CD14-positive monocyte (primary cell): ENCODE measurements at regions not wholly inside any gene's neighbourhood (a gene's known extent, or its start where the extent isn't known, plus 50 kb on each side); places are given as distances from the start of the nearest gene placed in this dataset.
A peak's percentile ranks its signal among the peaks of the same experiment; 100 is the strongest.

Experiments
- DNase-seq, 3 donors: peaks; one replicate each; pipeline ENCODE4 v3.0.0-alpha.2; 2011 to 2022
- H2AFZ ChIP-seq: 2 replicates; pipeline ENCODE4 v1.6.0; 2012; ENCODE audit warnings: mild to moderate bottlenecking, low read depth, low read length, inconsistent platforms; ENCODE audit not compliant: insufficient read depth, poor library complexity, severe bottlenecking
- H3K27ac ChIP-seq, 2 donors: 1 replicate in 1 of 2; 2 replicates in 1 of 2; pipeline ENCODE4 v1.5.1; 2012 to 2013; ENCODE audit warnings: low read length in 2 of 2, control low read depth in 1 of 2, inconsistent platforms in 1 of 2, low read depth in 1 of 2, mild to moderate bottlenecking in 1 of 2
- H3K27me3 ChIP-seq, 2 donors: one replicate each; pipeline versions ENCODE4 v1.6.0 to v1.6.1; 2011 to 2013; ENCODE audit warnings: low read length in 2 of 2; ENCODE audit not compliant: control insufficient read depth in 2 of 2, insufficient read depth in 2 of 2
- H3K36me3 ChIP-seq, 2 donors: replicated peaks in 1 of 2; 1 replicate in 1 of 2; 2 replicates in 1 of 2; pipeline versions ENCODE4 v1.5.1 to v1.6.1; 2012 to 2013; ENCODE audit warnings: low read length in 2 of 2, control low read depth in 1 of 2, inconsistent platforms in 1 of 2, mild to moderate bottlenecking in 1 of 2; ENCODE audit not compliant: insufficient read depth in 2 of 2, control insufficient read depth in 1 of 2
- H3K4me1 ChIP-seq, 2 donors: 1 replicate in 1 of 2; 2 replicates in 1 of 2; pipeline versions ENCODE4 v1.5.1 to v1.6.1; 2012 to 2013; ENCODE audit warnings: low read length in 2 of 2, control low read depth in 1 of 2, inconsistent platforms in 1 of 2, mild to moderate bottlenecking in 1 of 2, moderate library complexity in 1 of 2; ENCODE audit not compliant: insufficient read depth in 2 of 2, control insufficient read depth in 1 of 2
- H3K4me2 ChIP-seq: replicated peaks from 2 replicates; pipeline ENCODE3; 2012; ENCODE audit warnings: low read length, moderate library complexity, mild to moderate bottlenecking; ENCODE audit not compliant: poor library complexity, severe bottlenecking; ENCODE audit errors: extremely low read depth
- H3K4me3 ChIP-seq, 3 experiments: fragments of 200-600 bp in 1 of 3; sonication (generic) in 1 of 3; replicated peaks in 1 of 3; 1 replicate in 2 of 3; 2 replicates in 1 of 3; pipeline ENCODE4 v1.5.1; 2011 to 2013; ENCODE audit warnings: low read length in 3 of 3, mild to moderate bottlenecking in 3 of 3, control low read depth in 2 of 3, low read depth in 2 of 3, inconsistent platforms in 1 of 3, moderate library complexity in 1 of 3
- H3K79me2 ChIP-seq: 2 replicates; pipeline ENCODE4 v1.6.0; 2012; ENCODE audit warnings: mild to moderate bottlenecking, control low read depth, inconsistent platforms, low read length, moderate library complexity; ENCODE audit not compliant: insufficient read depth
- H3K9ac ChIP-seq: 2 replicates; pipeline ENCODE4 v1.6.0; 2017; ENCODE audit warnings: low read length, mild to moderate bottlenecking; ENCODE audit not compliant: insufficient read depth, poor library complexity, severe bottlenecking
- H3K9me3 ChIP-seq, 2 donors: replicated peaks in 1 of 2; 1 replicate in 1 of 2; 2 replicates in 1 of 2; pipeline versions ENCODE4 v1.5.1 to v1.6.1; 2012 to 2013; ENCODE audit warnings: low read length in 2 of 2, control low read depth in 1 of 2; ENCODE audit not compliant: control insufficient read depth in 1 of 2, insufficient read depth in 1 of 2
- H4K20me1 ChIP-seq: 2 replicates; pipeline ENCODE4 v1.6.0; 2012; ENCODE audit warnings: mild to moderate bottlenecking, low read length, control low read depth, moderate library complexity; ENCODE audit not compliant: insufficient read depth
- H3K27ac Mint-ChIP-seq, 7 donors: one replicate each; pipeline ENCODE4 v1.8.0; 2020; ENCODE audit warnings: mild to moderate bottlenecking in 7 of 7, mixed read lengths in 7 of 7, moderate library complexity in 6 of 7, inconsistent platforms in 2 of 7
- H3K27me3 Mint-ChIP-seq, 3 donors: one replicate each; pipeline ENCODE4 v1.8.0; 2021 to 2022; ENCODE audit warnings: low read depth in 3 of 3, mild to moderate bottlenecking in 3 of 3, mixed read lengths in 3 of 3, moderate library complexity in 3 of 3, inconsistent platforms in 1 of 3
- H3K36me3 Mint-ChIP-seq, 2 donors: one replicate each; pipeline ENCODE4 v1.8.0; 2020; ENCODE audit warnings: mixed read lengths in 2 of 2, inconsistent platforms in 1 of 2, mild to moderate bottlenecking in 1 of 2
- H3K4me1 Mint-ChIP-seq: one replicate; pipeline ENCODE4 v1.8.0; 2020; ENCODE audit warnings: mild to moderate bottlenecking, mixed read lengths
- H3K4me3 Mint-ChIP-seq, 2 donors: one replicate each; pipeline ENCODE4 v1.8.0; 2020; ENCODE audit warnings: mild to moderate bottlenecking in 2 of 2, mixed read lengths in 2 of 2, moderate library complexity in 1 of 2
- H3K9me3 Mint-ChIP-seq, 7 donors: one replicate each; pipeline ENCODE4 v1.8.0; 2020 to 2022; ENCODE audit warnings: mixed read lengths in 7 of 7, mild to moderate bottlenecking in 6 of 7, moderate library complexity in 6 of 7, inconsistent platforms in 2 of 7
- CTCF ChIP-seq: fragments of 200-600 bp; IDR thresholded peaks from one replicate; pipeline ENCODE4 v1.8.0; 2022; ENCODE audit warnings: antibody characterized with exemption, mild to moderate bottlenecking
- WGBS: methylation state at CpG from one replicate; pipeline ENCODE4 v1.1.5; 2013; ENCODE audit warnings: missing lambda C conversion rate; ENCODE audit not compliant: insufficient coverage; 5-methylcytosine and 5-hydroxymethylcytosine counted together
- intact Hi-C, 2 donors: fragments of 100-400 bp; cut with micrococcal nuclease; formaldehyde crosslinking; loops; one replicate each; pipeline versions ENCODE4 v1.15.0 to v1.15.1; 2023

GRCh38 chrX:150007356-150007755 is 69.1 kb upstream of the EOLA2 start:
- Histone ChIP-seq H2AFZ (no peak overlapping the region), H3K9me3 (no peaks in the 10 kb centered on the region), H3K36me3 (no peaks in the 10 kb centered on the region), H3K79me2 (no peaks in the 10 kb centered on the region), H3K4me2 (no peak overlapping the region), H3K4me3 (no peak overlapping the region), H4K20me1 (no peaks in the 10 kb centered on the region), H3K4me1 (no peaks in the 10 kb centered on the region), H3K27me3 (no peaks in the 10 kb centered on the region), H3K9ac (no peak overlapping the region), H3K27ac (no peak overlapping the region)
- Mint-ChIP-seq H3K9me3 (no peaks in the 10 kb centered on the region), H3K4me3 (no peak overlapping the region), H3K4me1 (no peaks in the 10 kb centered on the region), H3K27me3 (no peaks in the 10 kb centered on the region), H3K27ac (peak overlapping the region in 1 of 7 donors; percentile 58), H3K36me3 (no peaks in the 10 kb centered on the region)
- intact Hi-C loops: no loop called here
- WGBS: 10% methylated on average over 2 of the region's 2 CpGs
- TF ChIP-seq CTCF: no peak
- no peak for DNase-seq

- intact Hi-C loops: no loop called here
- H3K9me3 ChIP-seq: no peaks in the 10 kb centered on the region
- WGBS: no CpG with 5 or more reads among the region's 3 CpGs
- no peaks in the 10 kb centered on the region for H3K27me3 ChIP-seq
- no peak overlapping the region for H3K9ac ChIP-seq
- Mint-ChIP-seq H3K4me3 (no peak overlapping the region), H3K36me3 (no peaks in the 10 kb centered on the region), H3K27ac (no peak overlapping the region), H3K27me3 (no peaks in the 10 kb centered on the region), H3K4me1 (no peaks in the 10 kb centered on the region), H3K9me3 (no peaks in the 10 kb centered on the region)
- H3K27ac ChIP-seq: no peak overlapping the region
- no peak overlapping the region for H3K4me2 ChIP-seq
- TF ChIP-seq CTCF: no peak
- no peak overlapping the region for H2AFZ ChIP-seq
- no peaks in the 10 kb centered on the region for H3K79me2 ChIP-seq
- no peaks in the 10 kb centered on the region for H4K20me1 ChIP-seq
- DNase-seq: no peak
- no peaks in the 10 kb centered on the region for H3K4me1 ChIP-seq
- no peaks in the 10 kb centered on the region for H3K36me3 ChIP-seq
- no peak overlapping the region for H3K4me3 ChIP-seq
Measured at GRCh38 chrX:150012647-150013381, 74.5 kb upstream of the EOLA2 start.
